ENCODE measurements at regions not wholly inside any gene's neighbourhood (a gene's known extent, or its start where the extent isn't known, plus 50 kb on each side); places are given as distances from the start of the nearest gene placed in this dataset.

GRCh38 chr15:61656391-61656790 is 403.9 kb downstream of the VPS13C start:
- Mint-ChIP-seq H3K27ac (no peak overlapping the region), H3K4me3 (no peak overlapping the region), H3K9me3 (peaks cover 14% of the 10 kb centered on the region), H3K36me3 (no peaks in the 10 kb centered on the region), H3K4me1 (no peaks in the 10 kb centered on the region), H3K27me3 (ENCODE audit: low read depth) (peaks cover 2% of the 10 kb centered on the region)
- no peak for DNase-seq (ENCODE audit: low spot score in 2 of 2, unreplicated experiment in 2 of 2)
- TF ChIP-seq CTCF (IDR thresholded peaks at IDR 0.05; ENCODE audit: unreplicated experiment): no peak

DNA sequence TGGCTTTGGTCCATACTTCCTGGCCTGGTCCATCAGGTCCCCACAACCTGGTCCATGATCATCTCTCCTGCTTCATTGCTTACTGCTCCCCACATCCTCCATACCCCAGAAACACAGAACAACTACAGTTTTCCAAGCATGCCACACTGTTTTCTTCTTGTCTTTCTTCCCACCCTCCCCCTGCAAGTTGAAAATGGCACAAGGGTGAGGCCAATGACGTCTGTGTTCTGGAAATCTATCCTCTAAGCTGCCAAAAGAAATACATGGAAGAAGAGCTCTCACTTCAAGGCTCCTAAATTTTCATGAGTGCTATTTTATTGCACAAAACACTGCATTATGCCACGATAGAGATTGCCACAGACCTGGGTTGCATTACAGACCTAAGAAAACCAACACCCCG is 404.4 kb downstream of the VPS13C start:
- Mint-ChIP-seq H3K36me3 (no peaks in the 10 kb centered on the region), H3K27me3 (ENCODE audit: low read depth) (peaks cover 2% of the 10 kb centered on the region), H3K4me3 (no peak overlapping the region), H3K4me1 (no peaks in the 10 kb centered on the region), H3K27ac (no peak overlapping the region), H3K9me3 (peaks cover 14% of the 10 kb centered on the region)
- TF ChIP-seq CTCF (IDR thresholded peaks at IDR 0.05; ENCODE audit: unreplicated experiment): no peak
- no peak for DNase-seq (ENCODE audit: low spot score in 2 of 2, unreplicated experiment in 2 of 2)

DNA sequence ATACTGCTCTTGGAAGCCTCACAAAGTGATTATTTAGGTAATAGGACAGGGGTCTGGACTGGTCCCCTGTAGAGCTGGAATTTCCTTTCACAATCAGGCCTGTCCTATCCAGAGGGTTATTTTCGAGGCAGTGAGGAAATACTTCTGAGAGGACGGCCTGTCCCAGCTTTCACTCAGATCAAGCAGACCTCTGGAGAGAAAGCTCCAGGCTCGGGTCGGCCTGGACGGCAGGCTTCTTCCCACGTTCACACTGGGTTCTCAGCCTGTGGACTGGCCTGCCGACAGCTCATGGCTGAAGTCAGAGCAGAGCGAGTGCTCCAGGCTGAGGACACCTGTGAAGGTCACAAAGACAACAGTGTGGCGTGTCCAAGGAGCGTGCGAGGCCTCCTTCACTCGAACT is 405.3 kb downstream of the VPS13C start:
- H3K27ac Mint-ChIP-seq: no peak overlapping the region
- H3K27me3 Mint-ChIP-seq (ENCODE audit: low read depth): peaks cover 7% of the 10 kb centered on the region
- no peaks in the 10 kb centered on the region for H3K4me1 Mint-ChIP-seq
- no peak for TF ChIP-seq CTCF (IDR thresholded peaks at IDR 0.05; ENCODE audit: unreplicated experiment)
- no peaks in the 10 kb centered on the region for H3K36me3 Mint-ChIP-seq
- no peak overlapping the region for H3K4me3 Mint-ChIP-seq
- H3K9me3 Mint-ChIP-seq: peaks cover 14% of the 10 kb centered on the region
- no peak for DNase-seq (ENCODE audit: low spot score in 2 of 2, unreplicated experiment in 2 of 2)

DNA sequence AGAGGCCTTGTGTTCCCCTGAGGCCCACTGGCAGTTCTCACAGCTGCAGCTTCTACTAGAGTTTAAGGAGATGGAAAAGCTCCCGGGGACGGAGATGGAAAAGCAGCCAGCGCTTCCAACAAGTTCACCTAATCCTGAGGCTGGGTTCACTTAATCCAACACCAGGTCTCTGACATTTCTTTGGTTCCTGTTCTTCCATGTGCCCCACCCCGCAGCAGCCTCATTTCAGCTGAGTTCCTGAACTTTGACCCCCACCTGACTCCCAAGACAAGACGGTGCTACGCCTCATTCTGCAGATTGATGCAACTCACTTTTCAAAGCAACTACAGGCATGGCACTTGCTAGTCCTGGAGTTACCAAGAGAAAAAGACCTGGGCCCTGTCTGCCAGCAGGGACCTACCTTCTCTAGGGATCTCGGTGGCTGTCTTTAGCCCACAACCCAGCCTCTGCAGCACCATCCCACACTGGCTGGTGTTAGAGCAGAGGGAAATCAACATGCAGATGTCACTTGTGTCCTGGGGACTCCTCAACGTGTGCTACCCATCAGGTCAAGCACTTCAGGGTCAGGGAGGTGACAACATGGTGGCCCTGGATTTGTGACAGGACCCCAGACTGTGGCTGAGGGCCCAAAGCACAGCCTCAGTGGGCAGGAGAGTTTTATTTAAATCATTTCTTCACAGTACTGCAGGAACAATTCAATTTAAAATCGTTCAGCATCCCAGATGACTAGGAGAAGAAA is 406.1 kb downstream of the VPS13C start:
- TF ChIP-seq CTCF (IDR thresholded peaks at IDR 0.05; ENCODE audit: unreplicated experiment): no peak
- H3K27ac Mint-ChIP-seq: no peak overlapping the region
- DNase-seq (ENCODE audit: low spot score in 2 of 2, unreplicated experiment in 2 of 2): no peak
- H3K4me3 Mint-ChIP-seq: no peak overlapping the region
- peaks cover 10% of the 10 kb centered on the region for H3K27me3 Mint-ChIP-seq (ENCODE audit: low read depth)
- H3K9me3 Mint-ChIP-seq: peaks cover 10% of the 10 kb centered on the region
- no peaks in the 10 kb centered on the region for H3K36me3 Mint-ChIP-seq
- H3K4me1 Mint-ChIP-seq: no peaks in the 10 kb centered on the region

GRCh38 chr15:61653110-61653509 is 407.1 kb downstream of the VPS13C start:
- H3K36me3 Mint-ChIP-seq: no peaks in the 10 kb centered on the region
- no peaks in the 10 kb centered on the region for H3K9me3 Mint-ChIP-seq
- no peaks in the 10 kb centered on the region for H3K4me1 Mint-ChIP-seq
- no peak for TF ChIP-seq CTCF (IDR thresholded peaks at IDR 0.05; ENCODE audit: unreplicated experiment)
- H3K4me3 Mint-ChIP-seq: no peak overlapping the region
- H3K27ac Mint-ChIP-seq: no peak overlapping the region
- H3K27me3 Mint-ChIP-seq (ENCODE audit: low read depth): peaks cover 21% of the 10 kb centered on the region
- no peak for DNase-seq (ENCODE audit: low spot score in 2 of 2, unreplicated experiment in 2 of 2)

All from mesothelial cell of epicardium (in vitro differentiated cells).